ENCODE measurements at regions not wholly inside any gene's neighbourhood (a gene's known extent, or its start where the extent isn't known, plus 50 kb on each side); places are given as distances from the start of the nearest gene placed in this dataset.

DNA sequence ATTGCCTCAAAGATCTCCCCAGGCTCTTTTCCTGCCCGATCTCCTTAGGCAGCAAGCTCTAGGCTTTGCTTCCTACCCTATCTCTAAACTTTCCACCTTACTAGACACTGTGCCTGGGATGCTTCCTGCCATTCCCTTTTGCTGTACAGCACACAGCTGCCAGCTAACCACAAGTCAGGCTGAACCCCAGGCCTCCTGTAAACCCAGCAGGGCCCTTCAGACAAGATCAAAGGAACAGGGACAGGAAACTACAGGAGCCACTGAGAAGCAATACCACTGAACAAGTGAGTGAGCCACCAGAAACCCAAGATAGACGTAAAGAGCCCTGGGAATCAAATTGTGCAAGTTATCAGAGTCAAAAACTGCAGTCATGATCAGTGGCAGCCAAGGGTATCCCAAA is 180.7 kb downstream of the SUCLG1 start:
- H3K4me3 ChIP-seq (ENCODE audit: low read depth, low read length): no peak overlapping the region
- CTCF ChIA-PET: no interaction called here
- H3K27ac ChIP-seq (ENCODE audit: extremely low read depth, low read depth, low read length): no peak overlapping the region
- POLR2A ChIA-PET: no interaction called here
- H3K4me1 ChIP-seq (ENCODE audit: control insufficient read depth, insufficient read depth, low read length): no peaks in the 10 kb centered on the region
- TF ChIP-seq ZNF707 (tag by site-specific recombination; IDR thresholded peaks at IDR 0.05): no peak
- peak; percentile 14; the same call in 1 of the 2 replicates for TF ChIP-seq ZIC2 (tag by site-specific recombination; IDR thresholded peaks at IDR 0.05)
- H3K36me3 ChIP-seq (ENCODE audit: control insufficient read depth in 2 of 2, insufficient read depth in 1 of 2, low read length in 2 of 2): no peaks in the 10 kb centered on the region
- H3K9me3 ChIP-seq (ENCODE audit: control insufficient read depth, insufficient read depth, low read depth, low read length): no peaks in the 10 kb centered on the region; the same call in 1 of the 2 replicates

DNA sequence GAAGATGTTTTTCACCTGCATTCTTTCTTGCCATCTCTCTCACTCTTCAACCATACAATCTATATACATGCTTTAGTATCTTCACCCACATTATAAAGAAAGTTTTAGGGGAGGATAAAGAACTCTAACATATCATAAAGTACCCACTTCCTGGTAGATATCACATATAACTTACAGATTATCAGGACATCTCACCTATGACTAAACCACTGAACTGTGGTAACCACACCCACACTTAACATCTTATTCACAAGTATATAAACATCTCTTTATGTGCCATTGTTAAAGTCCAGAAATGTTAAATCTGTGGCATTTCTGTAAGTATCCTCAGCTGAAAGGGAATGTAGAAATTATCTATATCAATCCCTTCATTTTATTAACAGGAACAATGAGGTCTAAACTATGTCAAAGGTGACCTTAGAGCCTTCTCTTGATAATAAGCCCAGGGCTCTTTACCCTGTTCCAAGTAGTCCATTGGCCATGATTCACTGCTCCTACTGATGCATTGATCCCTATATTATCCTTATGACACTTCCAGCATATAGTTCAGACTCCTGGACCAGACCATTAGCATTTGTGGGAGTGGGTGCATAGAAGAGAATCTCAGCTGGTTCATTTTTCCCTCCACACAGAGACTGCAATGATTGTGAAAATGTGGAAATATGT is 182.4 kb downstream of the SUCLG1 start:
- Histone ChIP-seq H3K4me3 (ENCODE audit: low read depth, low read length) (no peak overlapping the region), H3K27ac (ENCODE audit: extremely low read depth, low read depth, low read length) (no peak overlapping the region), H3K9me3 (ENCODE audit: control insufficient read depth, insufficient read depth, low read depth, low read length) (no peaks in the 10 kb centered on the region; the same call in 1 of the 2 replicates), H3K4me1 (ENCODE audit: control insufficient read depth, insufficient read depth, low read length) (no peaks in the 10 kb centered on the region), H3K36me3 (ENCODE audit: control insufficient read depth in 2 of 2, insufficient read depth in 1 of 2, low read length in 2 of 2) (no peaks in the 10 kb centered on the region)
- POLR2A ChIA-PET: no interaction called here
- CTCF ChIA-PET: no interaction called here
- TF ChIP-seq ZBTB49 (tag by site-specific recombination; IDR thresholded peaks at IDR 0.05; ENCODE audit: low read depth) (no peak), ZNF560 (tag by site-specific recombination; IDR thresholded peaks at IDR 0.05; ENCODE audit: borderline replicate concordance) (no peak), ZNF585B (tag by site-specific recombination; IDR thresholded peaks at IDR 0.05) (no peak), KLF8 (tag by site-specific recombination; IDR thresholded peaks at IDR 0.05) (no peak), ZBTB11 (tag by site-specific recombination; conservative IDR thresholded peaks at IDR 0.05; ENCODE audit: low read depth) (no peak), ZNF768 (tag by site-specific recombination; IDR thresholded peaks at IDR 0.05) (no peak), ZSCAN16 (tag by site-specific recombination; IDR thresholded peaks at IDR 0.05) (no peak), SCRT2 (tag by site-specific recombination; IDR thresholded peaks at IDR 0.05) (no peak), PRDM2 (tag by site-specific recombination; IDR thresholded peaks at IDR 0.05; ENCODE audit: borderline replicate concordance) (no peak), ZFHX2 (tag by site-specific recombination; conservative IDR thresholded peaks at IDR 0.05) (no peak), ZNF518A (tag by site-specific recombination; conservative IDR thresholded peaks at IDR 0.05; ENCODE audit: low read depth) (no peak), SP2 (tag by site-specific recombination; IDR thresholded peaks at IDR 0.05) (no peak)
- TF ChIP-seq, protein P1, sequence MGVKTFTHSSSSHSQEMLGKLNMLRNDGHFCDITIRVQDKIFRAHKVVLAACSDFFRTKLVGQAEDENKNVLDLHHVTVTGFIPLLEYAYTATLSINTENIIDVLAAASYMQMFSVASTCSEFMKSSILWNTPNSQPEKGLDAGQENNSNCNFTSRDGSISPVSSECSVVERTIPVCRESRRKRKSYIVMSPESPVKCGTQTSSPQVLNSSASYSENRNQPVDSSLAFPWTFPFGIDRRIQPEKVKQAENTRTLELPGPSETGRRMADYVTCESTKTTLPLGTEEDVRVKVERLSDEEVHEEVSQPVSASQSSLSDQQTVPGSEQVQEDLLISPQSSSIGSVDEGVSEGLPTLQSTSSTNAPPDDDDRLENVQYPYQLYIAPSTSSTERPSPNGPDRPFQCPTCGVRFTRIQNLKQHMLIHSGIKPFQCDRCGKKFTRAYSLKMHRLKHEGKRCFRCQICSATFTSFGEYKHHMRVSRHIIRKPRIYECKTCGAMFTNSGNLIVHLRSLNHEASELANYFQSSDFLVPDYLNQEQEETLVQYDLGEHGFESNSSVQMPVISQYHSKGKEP (tag by site-specific recombination; IDR thresholded peaks at IDR 0.05): no peak

Measured in HEK293 (cell line).